ENCODE measurements at regions not wholly inside any gene's neighbourhood (a gene's known extent, or its start where the extent isn't known, plus 50 kb on each side); places are given as distances from the start of the nearest gene placed in this dataset.

DNA sequence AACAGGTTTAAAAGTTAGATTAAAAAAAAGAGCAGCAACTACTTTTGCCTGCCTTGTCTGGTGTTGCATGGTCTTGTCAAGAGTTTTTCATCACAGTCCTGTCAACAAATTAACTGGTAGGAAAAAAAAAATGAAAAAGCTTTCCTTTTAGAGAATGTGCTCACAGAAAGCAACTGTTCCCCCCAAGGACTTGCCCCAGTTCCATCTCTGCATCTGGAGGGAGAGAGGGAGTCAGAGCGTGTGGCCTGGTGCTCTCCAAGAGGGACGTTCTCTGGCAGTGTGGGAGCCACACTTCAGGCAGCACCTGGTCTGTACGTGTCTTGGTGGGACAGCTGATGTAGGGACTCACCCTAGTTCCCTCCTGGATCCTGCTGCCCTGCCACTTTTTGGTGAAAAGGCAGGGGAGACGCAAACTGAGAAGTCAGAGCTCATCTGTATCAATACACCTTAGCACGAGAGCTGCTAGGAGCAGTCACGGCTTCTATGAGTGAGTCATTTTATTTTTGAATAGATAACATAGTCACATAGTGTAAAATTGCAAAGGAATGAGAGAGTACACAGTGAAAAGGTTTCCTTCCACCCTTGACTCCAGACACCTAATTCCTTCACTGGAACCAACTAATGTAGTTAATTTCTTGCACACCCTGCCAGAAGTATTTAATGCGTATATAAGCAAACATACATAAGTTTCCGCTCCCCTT is 172.5 kb upstream of the MGAT5 start:
- H3K27me3 ChIP-seq (ENCODE audit: low read depth), result 0 out of 2 replicates have a peak, but pooled peaks cover 2% of the 10 kb centered on the region
- no peaks in the 10 kb centered on the region for H3K4me1 ChIP-seq
- in situ Hi-C loops (cut with MboI; ENCODE audit: low sequenced_read_pairs), result no loop called here
- H3K4me3 ChIP-seq, result no peak overlapping the region
- no peak for DNase-seq (ENCODE audit: low spot score in 2 of 2)
- H3K9me3 ChIP-seq, result no peaks in the 10 kb centered on the region
- H3K36me3 ChIP-seq (replicated peaks), result no peaks in the 10 kb centered on the region

DNA sequence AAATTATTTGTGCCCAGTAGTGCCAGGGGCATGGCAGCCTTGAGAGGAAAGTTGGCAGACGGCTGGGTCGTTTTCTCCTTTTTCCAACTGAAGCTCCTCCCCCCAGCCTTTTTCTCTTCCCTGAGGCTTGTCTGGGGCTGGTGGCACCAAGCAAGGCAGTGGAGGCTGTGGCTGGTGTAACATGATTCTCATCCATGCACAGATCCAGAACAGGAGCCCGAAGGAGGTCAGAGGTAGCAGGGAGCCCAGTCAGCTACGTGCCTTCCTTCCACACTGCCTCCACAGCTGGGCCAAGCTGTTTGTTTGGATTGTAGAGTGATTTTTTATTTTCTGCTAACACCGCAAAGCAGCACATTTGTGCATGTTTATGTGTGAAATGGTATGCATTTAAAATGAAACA is 170.3 kb upstream of the MGAT5 start:
- no peaks in the 10 kb centered on the region for H3K36me3 ChIP-seq (replicated peaks)
- in situ Hi-C loops (cut with MboI; ENCODE audit: low sequenced_read_pairs), result no loop called here
- no peak for DNase-seq (ENCODE audit: low spot score in 2 of 2)

DNA sequence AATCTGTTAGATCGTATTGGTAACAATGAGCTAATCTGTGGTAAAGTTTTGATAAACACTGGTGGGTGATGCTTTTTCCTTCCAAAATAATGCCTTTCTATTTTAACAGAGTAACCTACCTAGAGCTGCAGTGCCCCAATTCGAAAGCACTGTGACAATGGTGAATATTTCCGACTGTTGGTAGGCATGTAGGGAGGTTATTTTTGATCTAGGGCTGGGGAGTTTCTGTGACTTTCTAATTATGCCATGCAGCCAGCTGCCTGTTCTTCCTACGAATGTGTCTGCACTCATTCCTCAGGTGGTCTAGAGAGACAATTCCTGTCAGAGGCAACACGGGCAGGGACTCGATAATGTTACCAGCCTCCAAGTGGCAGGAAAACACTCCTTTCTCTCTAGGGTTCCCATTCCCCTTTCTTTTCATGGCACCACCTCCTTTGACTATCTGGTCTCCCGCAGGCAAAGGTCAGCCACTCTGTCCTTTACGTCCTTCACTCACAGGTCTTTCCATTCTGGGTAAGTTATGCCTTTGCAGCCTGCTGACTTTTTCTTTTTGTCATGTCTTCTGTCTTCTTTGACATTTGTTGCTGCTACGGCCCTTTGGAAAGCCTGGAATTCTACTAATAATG is 167.2 kb upstream of the MGAT5 start:
- Histone ChIP-seq H3K4me1 (no peaks in the 10 kb centered on the region), H3K27me3 (ENCODE audit: low read depth) (0 out of 2 replicates have a peak, but pooled peaks cover 2% of the 10 kb centered on the region), H3K4me3 (no peak overlapping the region), H3K9me3 (no peaks in the 10 kb centered on the region), H3K36me3 (replicated peaks) (no peaks in the 10 kb centered on the region)
- in situ Hi-C loops (cut with MboI; ENCODE audit: low sequenced_read_pairs), result no loop called here
- DNase-seq (ENCODE audit: low spot score in 2 of 2), result no peak

More for the DNA sequence above, 170.3 kb upstream of the MGAT5 start:
- H3K4me1 ChIP-seq, result no peaks in the 10 kb centered on the region
- no peak overlapping the region for H3K4me3 ChIP-seq
- 0 out of 2 replicates have a peak, but pooled peaks cover 2% of the 10 kb centered on the region for H3K27me3 ChIP-seq (ENCODE audit: low read depth)
- H3K9me3 ChIP-seq, result no peaks in the 10 kb centered on the region

DNA sequence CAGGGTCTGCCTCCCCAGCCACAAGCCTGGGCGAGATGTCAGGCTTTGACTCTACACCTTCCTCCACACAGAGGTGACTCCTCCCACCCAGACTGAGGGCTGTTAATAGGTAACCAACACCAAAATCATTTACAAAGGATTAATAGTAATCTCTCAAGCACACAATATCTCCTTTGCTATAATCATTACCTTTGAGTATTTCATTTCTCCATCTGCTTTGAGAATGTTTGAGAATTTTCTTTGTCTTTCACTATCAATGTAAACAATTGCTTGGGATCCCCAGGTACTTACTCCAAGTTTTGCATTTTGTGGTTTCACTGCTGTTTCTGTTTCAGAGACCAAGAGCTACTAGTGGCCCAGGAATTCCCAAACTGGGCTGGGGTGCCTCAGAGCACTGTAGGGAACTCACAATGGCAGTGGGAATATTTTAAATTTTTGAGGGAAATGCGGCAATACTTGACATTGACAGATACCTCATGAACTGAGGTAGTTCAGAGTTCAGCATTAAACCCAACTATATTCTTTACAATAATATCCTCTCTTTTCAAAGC is 166.4 kb upstream of the MGAT5 start:
- Histone ChIP-seq H3K36me3 (replicated peaks) (no peaks in the 10 kb centered on the region), H3K4me1 (no peaks in the 10 kb centered on the region), H3K27me3 (ENCODE audit: low read depth) (0 out of 2 replicates have a peak, but pooled peaks cover 2% of the 10 kb centered on the region), H3K9me3 (no peaks in the 10 kb centered on the region), H3K4me3 (no peak overlapping the region)
- no peak for DNase-seq (ENCODE audit: low spot score in 2 of 2)
- in situ Hi-C loops (cut with MboI; ENCODE audit: low sequenced_read_pairs), result no loop called here

DNA sequence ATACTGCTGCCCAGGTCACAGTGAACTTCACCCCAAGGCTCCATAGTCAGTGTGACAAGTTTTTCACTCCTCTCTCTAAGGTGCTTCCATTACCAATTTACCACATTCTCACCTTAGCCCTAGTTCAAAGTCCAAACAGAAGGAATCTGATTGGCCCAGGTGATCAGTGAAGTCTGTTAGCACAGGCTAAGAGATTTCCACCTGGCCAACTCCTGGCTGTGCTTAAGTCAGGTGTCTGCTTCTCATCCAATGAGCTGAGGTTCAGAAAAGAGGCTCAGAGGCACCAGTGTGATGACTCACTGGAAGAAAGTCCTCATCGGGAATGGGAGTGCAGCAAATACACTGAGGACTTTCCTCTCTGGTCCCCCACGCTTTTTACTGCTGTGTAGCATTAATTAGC is 164.4 kb upstream of the MGAT5 start:
- Histone ChIP-seq H3K9me3 (no peaks in the 10 kb centered on the region), H3K36me3 (replicated peaks) (no peaks in the 10 kb centered on the region), H3K4me1 (no peaks in the 10 kb centered on the region), H3K27me3 (ENCODE audit: low read depth) (no peaks in the 10 kb centered on the region), H3K4me3 (no peak overlapping the region)
- in situ Hi-C loops (cut with MboI; ENCODE audit: low sequenced_read_pairs), result no loop called here
- no peak for DNase-seq (ENCODE audit: low spot score in 2 of 2)

DNA sequence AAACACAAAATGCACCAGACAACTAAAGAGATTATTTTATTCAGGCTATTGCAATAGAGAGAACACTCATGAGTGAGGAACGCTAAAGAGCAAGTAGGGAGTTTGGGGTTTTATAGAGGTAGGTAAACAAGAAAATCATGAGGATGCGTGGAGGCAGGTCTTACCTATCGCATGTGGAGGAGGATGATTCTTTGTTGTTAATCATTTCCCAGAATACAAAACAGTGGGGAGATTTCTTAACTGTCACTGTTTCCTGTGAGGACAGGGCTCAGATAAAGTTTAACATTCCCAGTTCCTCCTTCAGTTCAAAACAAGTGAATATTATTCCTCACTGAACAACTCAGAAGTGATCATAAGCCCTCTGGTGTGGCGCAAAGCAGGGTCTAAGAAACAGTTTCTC is 156.1 kb upstream of the MGAT5 start:
- Histone ChIP-seq H3K27me3 (ENCODE audit: low read depth) (no peaks in the 10 kb centered on the region), H3K4me3 (no peak overlapping the region), H3K4me1 (no peaks in the 10 kb centered on the region), H3K9me3 (no peaks in the 10 kb centered on the region), H3K36me3 (replicated peaks) (no peaks in the 10 kb centered on the region)
- in situ Hi-C loops (cut with MboI; ENCODE audit: low sequenced_read_pairs), result no loop called here
- no peak for DNase-seq (ENCODE audit: low spot score in 2 of 2)

DNA sequence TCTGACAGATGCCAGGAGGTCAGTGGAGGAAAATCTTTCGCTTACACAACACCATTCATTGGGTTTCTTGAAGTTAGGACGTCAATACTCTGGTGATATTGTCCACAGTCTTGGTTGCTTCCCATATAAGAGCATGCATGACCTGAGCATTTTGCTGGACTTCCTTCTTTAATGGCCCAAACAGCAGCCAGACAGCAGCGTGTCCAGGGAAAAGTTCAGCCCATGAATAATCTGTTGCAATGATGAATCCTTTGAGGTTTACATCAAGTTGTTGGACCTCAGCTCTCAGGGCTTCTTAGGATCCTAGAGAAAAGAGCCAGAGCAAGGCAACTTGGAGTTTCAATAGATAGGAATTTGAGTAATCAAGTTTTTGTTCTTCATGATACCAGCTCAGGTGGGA is 155.6 kb upstream of the MGAT5 start:
- no peak overlapping the region for H3K4me3 ChIP-seq
- no peaks in the 10 kb centered on the region for H3K4me1 ChIP-seq
- no peak for DNase-seq (ENCODE audit: low spot score in 2 of 2)
- no peaks in the 10 kb centered on the region for H3K36me3 ChIP-seq (replicated peaks)
- no peaks in the 10 kb centered on the region for H3K9me3 ChIP-seq
- in situ Hi-C loops (cut with MboI; ENCODE audit: low sequenced_read_pairs), result no loop called here
- H3K27me3 ChIP-seq (ENCODE audit: low read depth), result no peaks in the 10 kb centered on the region

DNA sequence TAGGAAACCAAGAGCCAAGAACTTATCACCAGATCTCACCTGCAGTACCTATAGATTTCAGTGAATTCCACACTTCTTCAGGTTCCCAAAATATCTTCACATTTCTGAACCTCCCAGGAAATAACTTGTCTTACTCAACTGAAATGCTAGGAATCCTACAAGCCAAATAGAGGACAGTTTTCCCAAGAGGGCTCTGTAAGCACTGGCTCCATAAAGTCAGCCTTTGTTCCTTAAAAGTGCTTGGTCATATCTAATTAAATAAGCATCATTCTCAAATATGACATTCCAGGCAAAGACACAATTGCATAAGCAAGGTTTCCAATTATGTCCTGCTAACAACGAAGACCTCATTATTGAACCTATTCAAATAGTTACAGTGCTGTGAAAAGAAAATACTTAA is 154.6 kb upstream of the MGAT5 start:
- Histone ChIP-seq H3K27me3 (ENCODE audit: low read depth) (no peaks in the 10 kb centered on the region), H3K9me3 (no peaks in the 10 kb centered on the region), H3K4me1 (no peaks in the 10 kb centered on the region), H3K4me3 (no peak overlapping the region), H3K36me3 (replicated peaks) (no peaks in the 10 kb centered on the region)
- DNase-seq (ENCODE audit: low spot score in 2 of 2), result no peak
- in situ Hi-C loops (cut with MboI; ENCODE audit: low sequenced_read_pairs), result no loop called here

DNA sequence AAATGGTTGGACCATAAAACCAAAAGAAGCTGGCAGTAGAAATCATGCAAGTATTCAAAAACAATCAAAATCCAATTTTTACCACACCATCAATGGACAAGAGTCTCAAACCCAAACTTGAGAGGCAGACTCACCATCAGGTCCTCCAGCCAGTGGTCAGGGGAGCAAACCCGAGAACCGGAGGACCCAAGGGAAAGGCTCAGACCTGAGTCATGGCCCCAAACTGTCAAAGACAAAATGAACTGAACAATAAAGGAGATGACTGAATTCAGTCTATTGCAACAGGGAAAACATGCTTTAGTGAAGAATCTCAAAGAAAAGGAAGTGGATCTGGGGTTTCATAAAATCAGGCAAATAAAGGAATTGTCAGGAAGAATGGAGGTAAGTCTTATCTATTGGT is 150.7 kb upstream of the MGAT5 start:
- in situ Hi-C loops (cut with MboI; ENCODE audit: low sequenced_read_pairs), result no loop called here
- H3K4me3 ChIP-seq, result no peak overlapping the region
- H3K4me1 ChIP-seq, result no peaks in the 10 kb centered on the region
- no peaks in the 10 kb centered on the region for H3K36me3 ChIP-seq (replicated peaks)
- no peak for DNase-seq (ENCODE audit: low spot score in 2 of 2)
- H3K9me3 ChIP-seq, result no peaks in the 10 kb centered on the region; the same call in 1 of the 2 replicates
- no peaks in the 10 kb centered on the region for H3K27me3 ChIP-seq (ENCODE audit: low read depth)

DNA sequence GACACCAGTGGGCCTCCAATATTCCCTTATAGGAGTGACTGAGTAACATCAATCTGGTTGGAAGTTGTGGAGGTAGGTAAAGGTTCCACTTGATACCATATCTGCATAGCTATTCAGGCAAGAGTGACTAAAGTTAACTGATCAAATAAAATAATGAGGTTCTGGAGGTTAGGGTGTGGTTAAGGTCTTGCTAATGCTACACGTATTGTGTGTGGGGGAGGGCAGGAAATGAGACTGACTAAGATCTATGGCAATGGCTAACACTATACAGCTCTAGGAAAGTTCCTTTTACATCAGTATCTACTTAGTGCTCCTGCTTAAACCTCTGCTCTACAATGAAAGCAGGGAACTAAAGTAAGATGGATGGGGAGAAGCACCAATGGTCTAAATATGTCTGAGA is 149.1 kb upstream of the MGAT5 start:
- in situ Hi-C loops (cut with MboI; ENCODE audit: low sequenced_read_pairs), result no loop called here
- no peaks in the 10 kb centered on the region for H3K4me1 ChIP-seq
- no peaks in the 10 kb centered on the region; the same call in 1 of the 2 replicates for H3K9me3 ChIP-seq
- no peak for DNase-seq (ENCODE audit: low spot score in 2 of 2)
- H3K27me3 ChIP-seq (ENCODE audit: low read depth), result no peaks in the 10 kb centered on the region
- H3K36me3 ChIP-seq (replicated peaks), result no peaks in the 10 kb centered on the region
- no peak overlapping the region for H3K4me3 ChIP-seq

DNA sequence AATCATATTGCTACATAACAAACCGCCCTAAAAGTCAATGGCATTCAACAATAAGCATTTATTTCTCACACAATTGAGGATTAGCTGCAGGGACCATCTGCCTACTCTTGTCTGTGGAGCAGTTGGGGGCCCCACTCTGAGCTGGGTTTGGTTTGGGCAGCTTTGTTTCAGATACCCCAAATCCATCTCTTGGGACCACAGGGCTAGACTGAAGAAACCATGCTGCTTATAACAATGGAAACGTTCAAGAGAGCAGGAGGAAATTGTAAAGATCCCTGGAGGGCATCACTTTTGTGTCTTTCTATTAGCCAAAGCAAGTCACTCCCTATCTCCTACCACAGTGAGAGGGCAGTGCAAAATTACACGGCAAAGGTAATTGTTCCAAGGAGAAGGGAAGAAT is 146.5 kb upstream of the MGAT5 start:
- no peaks in the 10 kb centered on the region for H3K36me3 ChIP-seq (replicated peaks)
- no peaks in the 10 kb centered on the region for H3K4me1 ChIP-seq
- DNase-seq (ENCODE audit: low spot score in 2 of 2), result no peak
- no peak overlapping the region for H3K4me3 ChIP-seq
- peaks cover 5% of the 10 kb centered on the region; the same call in 1 of the 2 replicates for H3K9me3 ChIP-seq
- in situ Hi-C loops (cut with MboI; ENCODE audit: low sequenced_read_pairs), result no loop called here
- H3K27me3 ChIP-seq (ENCODE audit: low read depth), result no peaks in the 10 kb centered on the region

DNA sequence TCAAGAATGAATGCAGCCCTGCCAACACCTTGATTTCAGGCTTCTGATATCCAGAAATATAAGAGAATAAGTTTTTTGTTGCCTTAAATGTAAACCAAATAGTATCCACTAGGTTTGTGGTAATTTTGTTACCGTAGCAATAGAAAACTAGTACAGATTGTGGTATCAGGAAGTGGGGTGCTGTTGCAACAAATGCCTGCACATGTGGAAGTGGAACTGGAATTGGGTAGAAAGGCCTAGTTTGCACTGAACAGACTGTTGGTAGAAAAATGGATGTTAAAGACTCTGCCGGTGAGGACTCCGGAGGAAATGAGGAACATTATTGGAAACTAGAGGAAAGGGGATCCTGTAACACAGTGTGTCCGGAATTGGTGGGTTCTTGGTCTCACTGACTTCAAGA is 145.8 kb upstream of the MGAT5 start:
- no peaks in the 10 kb centered on the region for H3K4me1 ChIP-seq

DNA sequence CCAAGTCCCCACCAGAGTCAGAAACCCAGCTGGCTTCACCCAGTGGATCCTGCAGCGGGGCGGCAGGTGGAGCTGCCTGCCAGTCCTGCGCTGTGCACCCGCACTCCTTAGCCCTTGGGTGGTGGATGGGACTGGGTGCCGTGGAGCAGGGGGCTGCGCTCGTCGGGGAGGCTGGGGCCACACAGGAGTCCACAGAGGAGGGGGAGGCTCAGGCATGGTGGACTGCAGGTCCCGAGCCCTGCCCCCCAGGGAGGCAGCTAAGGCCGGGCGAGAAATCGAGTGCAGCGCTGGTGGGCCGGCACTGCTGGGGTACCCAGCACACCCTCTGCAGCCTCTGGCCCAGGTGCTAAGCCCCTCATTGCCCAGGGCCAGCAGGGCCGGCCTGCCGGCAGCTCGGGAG is 144.6 kb upstream of the MGAT5 start:
- Histone ChIP-seq H3K27me3 (ENCODE audit: low read depth) (no peaks in the 10 kb centered on the region), H3K4me1 (no peaks in the 10 kb centered on the region), H3K4me3 (no peak overlapping the region), H3K9me3 (peaks cover 5% of the 10 kb centered on the region; the same call in 1 of the 2 replicates), H3K36me3 (replicated peaks) (no peaks in the 10 kb centered on the region)
- DNase-seq (ENCODE audit: low spot score in 2 of 2), result no peak
- in situ Hi-C loops (cut with MboI; ENCODE audit: low sequenced_read_pairs), result no loop called here

More for the DNA sequence above, 145.8 kb upstream of the MGAT5 start:
- DNase-seq (ENCODE audit: low spot score in 2 of 2), result no peak
- peaks cover 5% of the 10 kb centered on the region; the same call in 1 of the 2 replicates for H3K9me3 ChIP-seq
- no peak overlapping the region for H3K4me3 ChIP-seq
- no peaks in the 10 kb centered on the region for H3K27me3 ChIP-seq (ENCODE audit: low read depth)
- no peaks in the 10 kb centered on the region for H3K36me3 ChIP-seq (replicated peaks)
- in situ Hi-C loops (cut with MboI; ENCODE audit: low sequenced_read_pairs), result no loop called here

DNA sequence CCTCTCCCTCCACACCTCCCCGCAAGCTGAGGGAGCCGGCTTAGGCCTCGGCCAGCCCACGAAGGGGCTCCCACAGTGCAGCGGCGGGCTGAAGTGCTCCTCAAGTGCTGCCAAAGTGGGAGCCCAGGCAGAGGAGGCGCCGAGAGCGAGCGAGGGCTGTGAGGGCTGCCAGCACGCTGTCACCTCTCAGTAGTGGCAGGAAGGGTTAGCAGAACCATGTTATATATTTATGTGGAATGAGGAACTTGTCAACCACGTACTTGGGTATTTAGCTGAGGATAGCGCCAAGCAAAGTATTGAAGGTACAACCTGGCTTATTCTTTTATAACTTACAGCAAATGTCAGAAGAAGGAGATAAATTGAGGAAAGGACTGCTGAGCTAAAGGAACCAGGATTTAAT is 144.1 kb upstream of the MGAT5 start:
- in situ Hi-C loops (cut with MboI; ENCODE audit: low sequenced_read_pairs), result no loop called here
- Histone ChIP-seq H3K27me3 (ENCODE audit: low read depth) (0 out of 2 replicates have a peak, but pooled peaks cover 2% of the 10 kb centered on the region), H3K4me1 (no peaks in the 10 kb centered on the region), H3K4me3 (no peak overlapping the region), H3K36me3 (replicated peaks) (no peaks in the 10 kb centered on the region), H3K9me3 (peaks cover 5% of the 10 kb centered on the region; the same call in 1 of the 2 replicates)
- DNase-seq (ENCODE audit: low spot score in 2 of 2), result no peak
